CD4-positive, alpha-beta T cell (primary cell): ENCODE measurements at regions not wholly inside any gene's neighbourhood (a gene's known extent, or its start where the extent isn't known, plus 50 kb on each side); places are given as distances from the start of the nearest gene placed in this dataset.

Source experiments
- ATAC-seq: fragments of 200-7000 bp; cut with Tn5 transposase; one replicate; pipeline ENCODE4 v1.10.0; 2022; ENCODE audit warnings: mild to moderate bottlenecking; ENCODE audit not compliant: poor library complexity
- CTCF ChIA-PET: fragments of 350-600 bp; sonication (Branson Sonifier 250); formaldehyde crosslinking; loops from one replicate; lab custom pipeline; 2021; ENCODE audit warnings: antibody characterized with exemption, inconsistent platforms; lab: Charles Lee
- POLR2A ChIA-PET: fragments of 350-600 bp; sonication (Branson Sonifier 250); formaldehyde crosslinking; loops from one replicate; lab custom pipeline; 2021; ENCODE audit warnings: antibody characterized with exemption, inconsistent platforms; lab: Charles Lee
- DNase-seq, 14 experiments: peaks; one replicate each; pipeline ENCODE4 v3.0.0-alpha.2; 2013 to 2020; ENCODE audit warnings: mixed read lengths in 2 of 14
- H3K27ac ChIP-seq, 2 donors: one replicate each; pipeline versions ENCODE4 v1.5.1 to v1.7.0; 2013; ENCODE audit warnings: low read length in 2 of 2, low read depth in 1 of 2, mild to moderate bottlenecking in 1 of 2
- H3K27me3 ChIP-seq, 2 experiments: 1 replicate in 1 of 2; 2 replicates in 1 of 2; pipeline versions ENCODE4 v1.6.1 to v1.7.0; 2013; ENCODE audit warnings: low read length in 2 of 2, control low read depth in 1 of 2, mild to moderate bottlenecking in 1 of 2, moderate library complexity in 1 of 2; ENCODE audit not compliant: insufficient read depth in 2 of 2, control insufficient read depth in 1 of 2
- H3K36me3 ChIP-seq: one replicate; pipeline ENCODE4 v1.6.1; 2013; ENCODE audit warnings: low read length, control low read depth; ENCODE audit not compliant: insufficient read depth
- H3K4me1 ChIP-seq: one replicate; pipeline ENCODE4 v1.6.1; 2013; ENCODE audit warnings: low read length, control low read depth; ENCODE audit not compliant: insufficient read depth
- H3K4me3 ChIP-seq: one replicate; pipeline ENCODE4 v1.5.1; 2013; ENCODE audit warnings: mild to moderate bottlenecking, low read length, moderate library complexity
- H3K9me3 ChIP-seq, 2 experiments: 1 replicate in 1 of 2; 2 replicates in 1 of 2; pipeline versions ENCODE4 v1.6.1 to v1.7.0; 2013; ENCODE audit warnings: low read length in 2 of 2, mild to moderate bottlenecking in 2 of 2, control low read depth in 1 of 2, moderate library complexity in 1 of 2; ENCODE audit not compliant: control insufficient read depth in 1 of 2, insufficient read depth in 1 of 2
- H3K27ac Mint-ChIP-seq: one replicate; pipeline ENCODE4 v1.8.0; 2020; ENCODE audit warnings: mixed read lengths
- H3K27me3 Mint-ChIP-seq: one replicate; pipeline ENCODE4 v1.8.0; 2021; ENCODE audit warnings: mixed read lengths
- H3K36me3 Mint-ChIP-seq: one replicate; pipeline ENCODE4 v1.8.0; 2021; ENCODE audit warnings: low read depth, mixed read lengths
- H3K4me1 Mint-ChIP-seq: one replicate; pipeline ENCODE4 v1.8.0; 2021; ENCODE audit warnings: low read depth, mixed read lengths
- H3K4me3 Mint-ChIP-seq: one replicate; pipeline ENCODE4 v1.8.0; 2020; ENCODE audit warnings: mild to moderate bottlenecking, mixed read lengths
- H3K9me3 Mint-ChIP-seq: one replicate; pipeline ENCODE4 v1.8.0; 2020; ENCODE audit warnings: mixed read lengths
- intact Hi-C, 2 experiments: fragments of 100-400 bp; cut with DNase I in 1 of 2; cut with micrococcal nuclease in 1 of 2; formaldehyde crosslinking; loops; one replicate each; pipeline versions ENCODE4 v1.15.1 to v1.9.0; 2023 to 2025; cut with DNase I, micrococcal nuclease
- TF ChIP-seq, protein P1 (sequence below): fragments of 200-600 bp; IDR thresholded peaks from one replicate; pipeline ENCODE4 v1.8.0; 2022; ENCODE audit warnings: antibody characterized with exemption, mild to moderate bottlenecking

GRCh38 chr2:234796045-234796591 lies 155.7 kb upstream of the SH3BP4 start:
- Mint-ChIP-seq H3K9me3 (no peaks in the 10 kb centered on the region), H3K4me1 (no peaks in the 10 kb centered on the region), H3K4me3 (no peak overlapping the region), H3K36me3 (no peaks in the 10 kb centered on the region), H3K27me3 (peaks cover 31% of the 10 kb centered on the region), H3K27ac (no peak overlapping the region)
- no peak overlapping the region for H3K4me3 ChIP-seq
- TF ChIP-seq, protein P1, sequence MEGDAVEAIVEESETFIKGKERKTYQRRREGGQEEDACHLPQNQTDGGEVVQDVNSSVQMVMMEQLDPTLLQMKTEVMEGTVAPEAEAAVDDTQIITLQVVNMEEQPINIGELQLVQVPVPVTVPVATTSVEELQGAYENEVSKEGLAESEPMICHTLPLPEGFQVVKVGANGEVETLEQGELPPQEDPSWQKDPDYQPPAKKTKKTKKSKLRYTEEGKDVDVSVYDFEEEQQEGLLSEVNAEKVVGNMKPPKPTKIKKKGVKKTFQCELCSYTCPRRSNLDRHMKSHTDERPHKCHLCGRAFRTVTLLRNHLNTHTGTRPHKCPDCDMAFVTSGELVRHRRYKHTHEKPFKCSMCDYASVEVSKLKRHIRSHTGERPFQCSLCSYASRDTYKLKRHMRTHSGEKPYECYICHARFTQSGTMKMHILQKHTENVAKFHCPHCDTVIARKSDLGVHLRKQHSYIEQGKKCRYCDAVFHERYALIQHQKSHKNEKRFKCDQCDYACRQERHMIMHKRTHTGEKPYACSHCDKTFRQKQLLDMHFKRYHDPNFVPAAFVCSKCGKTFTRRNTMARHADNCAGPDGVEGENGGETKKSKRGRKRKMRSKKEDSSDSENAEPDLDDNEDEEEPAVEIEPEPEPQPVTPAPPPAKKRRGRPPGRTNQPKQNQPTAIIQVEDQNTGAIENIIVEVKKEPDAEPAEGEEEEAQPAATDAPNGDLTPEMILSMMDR = no peak
- ATAC-seq (no peak), DNase-seq (no peak)
- H3K36me3 ChIP-seq = no peaks in the 10 kb centered on the region
- H3K27me3 ChIP-seq = peaks cover 0 to 6% of the 10 kb centered on the region in 2 experiments
- H3K4me1 ChIP-seq = no peaks in the 10 kb centered on the region
- H3K9me3 ChIP-seq = peaks cover 0 to 3% of the 10 kb centered on the region in 2 experiments
- CTCF ChIA-PET = no interaction called here
- intact Hi-C loops = no loop called here
- POLR2A ChIA-PET = no interaction called here
- H3K27ac ChIP-seq = no peak overlapping the region

GRCh38 chr2:234795272-234795920 lies 156.4 kb upstream of the SH3BP4 start:
- Histone ChIP-seq H3K27ac (no peak overlapping the region), H3K27me3 (peaks cover 0 to 4% of the 10 kb centered on the region in 2 experiments), H3K4me1 (no peaks in the 10 kb centered on the region), H3K9me3 (peaks cover 0 to 7% of the 10 kb centered on the region in 2 experiments), H3K36me3 (no peaks in the 10 kb centered on the region), H3K4me3 (no peak overlapping the region)
- POLR2A ChIA-PET = no interaction called here
- no peak for ATAC-seq
- TF ChIP-seq, protein P1 = no peak
- CTCF ChIA-PET = no interaction called here
- Mint-ChIP-seq H3K4me3 (no peak overlapping the region), H3K27me3 (peaks cover 27% of the 10 kb centered on the region), H3K9me3 (no peaks in the 10 kb centered on the region), H3K27ac (no peak overlapping the region), H3K4me1 (no peaks in the 10 kb centered on the region), H3K36me3 (no peaks in the 10 kb centered on the region)
- DNase-seq = no peak
- intact Hi-C loops = no loop called here

DNA sequence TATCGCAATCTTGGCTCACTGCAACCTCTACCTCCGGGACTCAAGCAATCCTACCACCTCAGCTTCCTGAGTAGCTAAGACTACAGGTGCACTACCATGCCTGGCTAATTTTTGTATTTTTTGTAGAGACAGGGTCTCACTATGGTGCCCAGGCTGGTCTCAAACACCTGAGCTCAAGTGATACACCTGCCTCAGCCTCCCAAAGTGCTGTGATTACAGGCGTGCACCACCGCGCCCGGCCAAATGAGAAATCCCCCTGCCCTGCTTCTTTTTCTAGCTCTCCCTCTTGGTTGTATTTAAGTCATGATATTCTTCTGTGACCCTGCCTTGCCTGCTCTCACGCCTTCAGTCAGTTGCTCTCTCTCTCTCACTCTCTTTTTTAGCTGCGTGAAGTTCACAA lies 157.0 kb upstream of the SH3BP4 start:
- H3K4me1 ChIP-seq = no peaks in the 10 kb centered on the region
- TF ChIP-seq, protein P1 = no peak
- no peaks in the 10 kb centered on the region for H3K36me3 Mint-ChIP-seq
- H3K27me3 ChIP-seq = peaks cover 0 to 4% of the 10 kb centered on the region in 2 experiments
- ChIA-PET POLR2A (no interaction called here), CTCF (no interaction called here)
- H3K4me3 ChIP-seq = no peak overlapping the region
- no peak overlapping the region for H3K27ac Mint-ChIP-seq
- H3K9me3 Mint-ChIP-seq = no peaks in the 10 kb centered on the region
- no peaks in the 10 kb centered on the region for H3K36me3 ChIP-seq
- no peak overlapping the region for H3K4me3 Mint-ChIP-seq
- H3K27ac ChIP-seq = no peak overlapping the region
- H3K4me1 Mint-ChIP-seq = no peaks in the 10 kb centered on the region
- no peak for ATAC-seq
- peaks cover 27% of the 10 kb centered on the region for H3K27me3 Mint-ChIP-seq
- peaks cover 0 to 7% of the 10 kb centered on the region in 2 experiments for H3K9me3 ChIP-seq
- intact Hi-C loops = no loop called here
- no peak for DNase-seq
